DOHH2 (cell line): ENCODE measurements at regions not wholly inside any gene's neighbourhood (a gene's known extent, or its start where the extent isn't known, plus 50 kb on each side); places are given as distances from the start of the nearest gene placed in this dataset.

Source experiments
- H3F3A ChIP-seq: fragments of 200-600 bp; sonication (generic), shearing (Covaris generic); 2 replicates; pipeline ENCODE4 v1.6.0; 2016; ENCODE audit warnings: antibody characterized with exemption, mild to moderate bottlenecking; ENCODE audit not compliant: control insufficient read depth, insufficient read depth
- H3K27ac ChIP-seq: fragments of 200-600 bp; sonication (generic); 2 replicates; pipeline ENCODE4 v1.5.1; 2014; ENCODE audit warnings: low read depth, mild to moderate bottlenecking, low read length, moderate library complexity
- H3K27me3 ChIP-seq: fragments of 200-600 bp; sonication (generic); 2 replicates; pipeline ENCODE4 v1.6.1; 2014; ENCODE audit warnings: mild to moderate bottlenecking, low read length, mixed read lengths; ENCODE audit not compliant: control insufficient read depth
- H3K36me3 ChIP-seq: fragments of 200-600 bp; sonication (generic); 2 replicates; pipeline ENCODE4 v1.6.1; 2014; ENCODE audit warnings: mild to moderate bottlenecking, low read length, moderate library complexity, mixed read lengths; ENCODE audit not compliant: control insufficient read depth
- H3K4me1 ChIP-seq: fragments of 200-600 bp; sonication (generic); 2 replicates; pipeline ENCODE4 v1.6.1; 2014; ENCODE audit warnings: mild to moderate bottlenecking, low read length, mixed read lengths; ENCODE audit not compliant: control insufficient read depth
- H3K4me2 ChIP-seq: fragments of 200-600 bp; sonication (generic); 2 replicates; pipeline ENCODE4 v1.6.0; 2014; ENCODE audit warnings: mild to moderate bottlenecking, low read length, moderate library complexity
- H3K4me3 ChIP-seq: fragments of 200-600 bp; sonication (generic); 2 replicates; pipeline ENCODE4 v1.5.1; 2014; ENCODE audit warnings: mild to moderate bottlenecking, low read length, mixed read lengths
- H3K79me2 ChIP-seq: fragments of 200-600 bp; sonication (generic); 2 replicates; pipeline ENCODE4 v1.6.1; 2014; ENCODE audit warnings: mild to moderate bottlenecking, low read length, mixed read lengths; ENCODE audit not compliant: control insufficient read depth
- H3K9me2 ChIP-seq: fragments of 200-600 bp; sonication (generic); replicated peaks from 2 replicates; pipeline ENCODE4 v1.6.1; 2014; ENCODE audit warnings: mild to moderate bottlenecking, low read length, mixed read lengths; ENCODE audit not compliant: control insufficient read depth
- H3K9me3 ChIP-seq: fragments of 200-600 bp; sonication (generic); 2 replicates; pipeline ENCODE4 v1.6.1; 2014; ENCODE audit warnings: antibody characterized with exemption, low read length, mixed read lengths; ENCODE audit not compliant: control insufficient read depth, insufficient read depth
- H4K20me1 ChIP-seq: fragments of 200-600 bp; sonication (generic); 2 replicates; pipeline ENCODE4 v1.6.0; 2014; ENCODE audit warnings: low read depth, mild to moderate bottlenecking, antibody characterized with exemption, low read length, moderate library complexity; ENCODE audit not compliant: control insufficient read depth, insufficient read depth
- CTCF ChIP-seq: fragments of 200-600 bp; sonication (generic); IDR thresholded peaks from one replicate; pipeline ENCODE4 v1.5.1; 2014; ENCODE audit warnings: antibody characterized with exemption, mild to moderate bottlenecking, low read depth, low read length; ENCODE audit not compliant: poor library complexity, severe bottlenecking
- EZH2phosphoT487 ChIP-seq: fragments of 200-600 bp; sonication (generic); IDR thresholded peaks from 2 replicates; pipeline ENCODE4 v1.6.1; 2017; ENCODE audit warnings: borderline replicate concordance, mild to moderate bottlenecking, antibody characterized with exemption, low read length, moderate library complexity, mixed read lengths

GRCh38 chr15:93261845-93262244 lies 172.8 kb upstream of the RGMA start:
- Histone ChIP-seq H3K36me3 (no peaks in the 10 kb centered on the region), H4K20me1 (no peaks in the 10 kb centered on the region), H3K27ac (no peak overlapping the region), H3K79me2 (no peaks in the 10 kb centered on the region), H3K4me2 (no peak overlapping the region), H3K27me3 (no peaks in the 10 kb centered on the region; the same call in 1 of the 2 replicates), H3K4me1 (no peaks in the 10 kb centered on the region), H3K9me2 (no peaks in the 10 kb centered on the region), H3F3A (no peaks in the 10 kb centered on the region), H3K9me3 (no peaks in the 10 kb centered on the region), H3K4me3 (no peak overlapping the region)
- no peak for TF ChIP-seq CTCF
- no peak for TF ChIP-seq EZH2phosphoT487

- Histone ChIP-seq H3K4me1 (no peaks in the 10 kb centered on the region), H3K4me3 (no peak overlapping the region), H3K4me2 (no peak overlapping the region), H3K79me2 (no peaks in the 10 kb centered on the region), H3K36me3 (no peaks in the 10 kb centered on the region), H3K9me3 (no peaks in the 10 kb centered on the region), H3K9me2 (no peaks in the 10 kb centered on the region), H3K27ac (no peak overlapping the region), H3K27me3 (no peaks in the 10 kb centered on the region; the same call in 1 of the 2 replicates), H3F3A (no peaks in the 10 kb centered on the region), H4K20me1 (no peaks in the 10 kb centered on the region)
- TF ChIP-seq CTCF (no peak), EZH2phosphoT487 (no peak)
These were observed 168.9 kb upstream of the RGMA start for GRCh38 chr15:93257920-93258319.

- no peak overlapping the region for H3K27ac ChIP-seq
- no peaks in the 10 kb centered on the region for H4K20me1 ChIP-seq
- H3K79me2 ChIP-seq = no peaks in the 10 kb centered on the region
- no peak overlapping the region for H3K4me3 ChIP-seq
- no peaks in the 10 kb centered on the region for H3K9me3 ChIP-seq
- H3K27me3 ChIP-seq = no peaks in the 10 kb centered on the region
- H3K36me3 ChIP-seq = no peaks in the 10 kb centered on the region
- H3F3A ChIP-seq = no peaks in the 10 kb centered on the region
- no peak overlapping the region for H3K4me2 ChIP-seq
- no peaks in the 10 kb centered on the region for H3K4me1 ChIP-seq
- TF ChIP-seq CTCF (no peak), EZH2phosphoT487 (no peak)
- no peaks in the 10 kb centered on the region for H3K9me2 ChIP-seq
These were observed 164.7 kb upstream of the RGMA start for GRCh38 chr15:93253681-93254080.

GRCh38 chr15:93252780-93253179 lies 163.8 kb upstream of the RGMA start:
- Histone ChIP-seq H3K4me2 (no peak overlapping the region), H3K9me2 (no peaks in the 10 kb centered on the region), H3K4me1 (no peaks in the 10 kb centered on the region), H3F3A (no peaks in the 10 kb centered on the region), H3K27ac (no peak overlapping the region), H3K36me3 (no peaks in the 10 kb centered on the region), H3K4me3 (no peak overlapping the region), H3K27me3 (no peaks in the 10 kb centered on the region), H4K20me1 (no peaks in the 10 kb centered on the region), H3K79me2 (no peaks in the 10 kb centered on the region), H3K9me3 (no peaks in the 10 kb centered on the region)
- TF ChIP-seq CTCF (no peak), EZH2phosphoT487 (no peak)
